ENCODE measurements at regions not wholly inside any gene's neighbourhood (a gene's known extent, or its start where the extent isn't known, plus 50 kb on each side); places are given as distances from the start of the nearest gene placed in this dataset.
"Not testable (repeated sequence)": the region's sequence is repeated elsewhere in the genome, so short reads cannot be mapped to it uniquely, and the experiment has no call there.

- no peak for DNase-seq
These were observed 212.2 kb upstream of the PRR16 start for GRCh38 chr5:120251898-120252297.

DNA sequence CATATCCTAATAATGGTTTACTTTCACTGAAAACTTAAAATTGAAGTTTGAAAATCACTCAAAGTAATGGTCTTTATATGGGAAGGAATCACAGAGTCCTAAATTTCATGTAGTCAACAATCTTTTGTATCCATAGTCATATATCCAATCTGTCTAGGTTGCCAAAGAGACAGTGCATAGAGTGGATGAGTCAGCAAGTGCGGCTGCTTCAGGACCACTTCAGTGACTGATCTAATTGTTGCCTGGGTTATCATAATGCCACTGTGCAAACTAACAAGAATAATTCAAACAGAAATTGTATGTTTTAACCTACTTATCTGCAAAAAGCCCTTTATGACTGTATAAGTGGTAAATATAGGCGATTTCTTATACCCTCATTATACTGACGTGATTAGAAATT, 211.3 kb upstream of the PRR16 start:
- DNase-seq = no peak

DNA sequence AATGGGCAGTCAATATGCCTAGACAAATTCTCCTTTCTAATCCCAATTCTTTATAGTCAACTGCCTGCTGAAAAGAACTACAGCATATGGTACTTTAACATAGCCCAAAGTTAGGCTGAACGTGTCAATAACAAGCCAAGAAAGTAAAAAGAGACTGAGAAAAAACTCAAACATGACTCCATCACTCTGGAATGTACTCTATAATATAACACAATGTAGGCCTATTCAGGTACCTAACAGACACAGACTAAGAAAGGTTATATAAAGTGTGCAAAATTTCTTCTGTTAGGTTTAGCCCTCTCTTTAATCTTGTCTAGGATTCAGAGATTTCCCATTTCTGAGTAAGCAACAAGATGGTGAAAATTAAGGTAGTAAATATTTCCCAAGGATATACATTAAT, 209.7 kb upstream of the PRR16 start:
- DNase-seq = no peak

- DNase-seq = no peak
These were observed 208.9 kb upstream of the PRR16 start for GRCh38 chr5:120255214-120255613.

DNA sequence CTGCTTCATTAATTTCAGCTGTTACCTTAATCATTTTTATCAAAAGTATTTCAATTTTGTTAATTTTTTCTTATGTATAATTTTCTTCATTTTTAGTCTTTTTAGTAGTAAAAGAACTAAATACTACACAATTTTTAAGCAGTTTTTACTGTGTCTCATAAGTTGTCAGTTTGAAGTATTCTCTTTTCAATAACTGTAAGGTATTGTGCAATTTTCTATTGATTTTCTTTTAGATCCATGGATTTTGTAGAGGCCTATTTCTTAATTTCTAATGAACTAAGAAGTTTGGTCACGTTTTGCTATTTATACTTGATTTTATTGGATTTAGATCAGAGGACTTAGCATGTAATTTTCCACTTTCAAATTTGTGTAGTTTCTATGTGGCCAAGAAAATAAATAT, 207.7 kb upstream of the PRR16 start:
- DNase-seq = no peak

GRCh38 chr5:120257358-120257971, 206.6 kb upstream of the PRR16 start:
- DNase-seq = no peak

GRCh38 chr5:120258123-120258522, 206.0 kb upstream of the PRR16 start:
- peak; percentile 3 for DNase-seq

DNA sequence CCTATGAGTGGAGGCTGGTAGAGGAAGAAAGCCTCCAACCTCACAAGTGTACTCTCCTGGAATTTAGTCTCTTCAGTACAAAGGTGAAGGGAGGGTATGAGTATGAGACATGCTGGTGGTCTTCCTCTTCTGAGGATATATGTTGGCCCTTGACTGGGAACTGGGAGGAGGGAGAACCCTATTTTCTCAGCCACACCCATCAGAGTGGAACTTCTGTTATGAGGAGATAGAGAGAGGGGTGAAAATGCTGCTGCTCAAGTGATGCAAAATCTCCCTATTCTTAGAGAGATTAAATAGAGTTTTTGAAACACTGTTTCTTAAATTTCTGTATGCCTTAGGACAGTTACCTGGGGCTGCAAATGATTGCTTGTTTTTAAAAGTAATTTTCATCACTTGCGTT, 203.4 kb upstream of the PRR16 start:
- DNase-seq = no peak

- DNase-seq = no peak
These were observed 193.6 kb upstream of the PRR16 start for GRCh38 chr5:120270498-120270897.

GRCh38 chr5:120293796-120294195, 170.3 kb upstream of the PRR16 start:
- no peak for DNase-seq

- DNase-seq = no peak
These were observed 166.5 kb upstream of the PRR16 start for GRCh38 chr5:120297616-120298015.

DNA sequence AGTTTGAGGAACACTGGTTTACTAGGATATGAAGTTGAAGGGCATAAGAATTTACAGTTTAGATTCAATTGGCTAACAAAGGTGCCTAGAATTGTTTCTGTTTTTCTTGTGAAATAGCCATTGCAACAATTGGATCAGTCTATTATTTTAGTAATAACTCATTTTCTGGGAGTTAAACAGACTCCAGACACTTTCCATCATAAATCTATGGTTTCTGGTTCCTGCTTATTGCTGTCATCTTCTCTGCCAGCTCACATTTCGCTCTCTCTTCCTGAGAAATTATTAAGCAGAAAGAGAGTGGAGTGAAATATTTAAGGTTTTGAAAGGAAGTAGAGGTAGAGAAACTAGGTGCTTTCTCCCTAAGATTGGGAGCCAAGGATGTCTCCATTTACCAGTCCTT, 165.1 kb upstream of the PRR16 start:
- no peak for DNase-seq

DNA sequence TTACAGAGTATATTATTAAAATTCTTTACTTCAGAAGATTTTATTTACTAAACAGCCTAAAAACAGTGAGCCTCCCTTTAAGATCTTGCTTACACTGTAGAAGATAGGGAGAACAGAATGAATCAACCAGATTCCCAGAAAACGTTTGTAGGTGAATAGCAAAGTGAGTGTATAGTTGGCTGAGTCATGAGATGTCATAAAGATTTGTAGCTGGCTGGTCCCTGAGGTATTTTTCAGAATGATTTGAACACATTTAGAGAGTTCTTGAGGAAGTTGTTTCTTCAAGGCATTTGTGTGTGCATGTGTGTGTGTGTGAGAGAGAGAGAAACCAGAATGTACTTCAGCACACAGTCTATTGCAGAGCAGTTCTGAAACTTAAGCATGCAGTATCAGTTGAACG, 159.4 kb upstream of the PRR16 start:
- DNase-seq = no peak

DNA sequence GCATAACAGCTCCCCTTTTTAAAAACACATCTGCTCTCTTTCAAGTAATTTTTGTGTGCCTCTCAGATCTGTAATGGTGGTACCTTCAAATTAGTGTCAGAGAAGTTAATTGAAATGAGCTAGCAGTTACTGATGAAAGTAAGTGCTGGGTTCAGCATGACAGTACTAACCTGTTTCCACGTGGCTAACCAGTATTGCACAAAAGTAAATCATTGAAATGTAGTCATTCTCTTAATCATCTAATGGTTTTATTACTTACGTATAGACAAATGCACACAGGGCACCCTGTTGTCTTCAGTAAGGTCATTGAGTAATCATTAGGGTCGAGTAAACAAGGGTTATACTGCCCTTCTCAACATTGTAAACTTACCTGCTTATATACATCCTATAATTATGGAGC, 157.8 kb upstream of the PRR16 start:
- DNase-seq = no peak

DNA sequence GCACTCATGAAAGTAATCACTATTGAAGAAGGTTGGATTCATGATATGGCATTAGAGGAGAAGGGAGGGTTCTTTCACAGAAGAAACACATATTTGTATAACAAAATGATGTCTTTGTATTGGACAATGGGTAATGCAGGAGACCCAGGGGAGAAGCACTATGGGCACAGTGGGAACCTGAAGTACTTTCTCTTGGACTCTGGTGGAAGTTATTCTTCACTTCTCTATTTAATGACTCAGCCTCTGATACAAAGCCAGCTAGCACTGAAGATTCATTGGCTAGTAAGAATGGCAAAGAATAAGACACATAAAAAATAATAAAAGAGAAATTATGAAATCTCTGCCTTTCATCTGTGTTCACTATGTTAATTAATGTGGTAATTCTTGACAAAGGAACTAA, 149.9 kb upstream of the PRR16 start:
- DNase-seq = no peak

GRCh38 chr5:120320626-120321025, 143.5 kb upstream of the PRR16 start:
- DNase-seq = no peak

DNA sequence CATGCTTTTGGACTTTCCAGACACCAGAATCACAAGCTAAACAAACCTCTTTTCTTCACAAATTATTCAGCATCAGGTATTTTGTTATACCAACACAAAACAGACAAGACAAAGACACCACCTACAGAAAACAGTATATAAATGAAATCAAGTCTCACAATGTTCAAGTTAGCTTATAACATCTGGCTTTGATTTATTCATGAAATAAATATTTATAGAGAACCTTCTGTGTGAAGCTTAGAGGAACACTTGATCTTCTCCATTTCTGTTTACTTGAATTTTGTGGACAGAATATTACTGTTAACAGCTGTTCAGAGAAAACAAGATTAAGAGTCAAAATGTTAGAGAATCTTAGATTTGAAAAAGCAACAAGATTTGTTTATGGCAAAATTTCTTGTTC, 137.4 kb upstream of the PRR16 start:
- no peak for DNase-seq

DNA sequence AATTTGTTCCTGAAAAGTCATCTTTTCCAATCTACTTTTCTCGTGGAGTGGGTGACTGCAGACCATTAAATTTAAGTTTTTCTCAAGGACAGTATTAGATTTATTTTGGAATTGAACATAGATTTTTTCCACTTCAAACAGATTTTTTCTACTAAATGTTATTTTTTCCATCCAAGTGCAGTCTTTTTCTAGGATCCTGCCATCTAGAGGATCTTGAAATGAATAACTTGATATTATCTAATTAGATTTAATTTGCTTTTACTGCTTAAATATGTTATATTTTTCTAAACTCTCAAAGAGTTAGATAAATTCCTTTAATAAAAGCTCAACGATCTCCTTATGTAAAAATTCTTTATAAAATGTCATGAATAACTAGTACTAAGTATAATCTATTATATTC, 136.9 kb upstream of the PRR16 start:
- no peak for DNase-seq

GRCh38 chr5:120329095-120329494, 135.0 kb upstream of the PRR16 start:
- no peak for DNase-seq

DNA sequence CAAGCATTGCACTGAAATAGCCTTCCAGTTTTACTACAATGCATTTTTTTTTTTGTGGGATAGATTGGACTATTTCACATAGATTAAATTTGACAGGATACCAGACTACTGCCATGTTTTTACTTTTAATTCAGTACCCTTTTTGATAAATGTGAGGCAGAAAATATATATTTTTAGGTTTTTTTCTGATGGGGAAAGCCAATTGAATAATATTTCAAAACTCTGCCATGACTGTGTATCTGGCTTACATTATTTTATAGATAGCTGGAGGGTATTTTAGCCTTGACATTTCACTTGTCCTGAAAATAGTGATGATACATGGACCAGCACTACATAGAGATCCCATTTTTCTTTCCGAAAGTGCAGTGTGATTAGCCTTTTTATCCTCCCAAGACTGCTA, 133.5 kb upstream of the PRR16 start:
- no peak for DNase-seq

DNA sequence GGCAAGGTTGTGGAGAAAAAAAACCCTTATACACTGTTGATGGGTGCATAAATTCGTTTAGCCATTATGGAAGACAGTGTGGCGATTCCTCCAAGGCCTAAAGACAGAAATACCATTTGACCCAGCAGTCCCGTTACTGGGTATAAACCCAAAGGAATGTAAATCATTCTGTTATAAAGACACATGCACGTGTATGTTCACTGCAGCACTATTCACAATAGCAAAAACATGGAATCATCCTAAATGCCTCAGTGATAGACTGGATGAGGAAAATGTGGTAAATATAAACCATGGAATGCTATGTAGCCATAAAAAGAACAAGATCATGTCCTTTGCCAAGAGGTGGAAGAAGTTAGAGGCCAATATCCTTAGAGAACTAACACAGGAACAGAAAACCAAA, 119.9 kb upstream of the PRR16 start:
- no peak for DNase-seq

- no peak for DNase-seq
These were observed 118.2 kb upstream of the PRR16 start for GRCh38 chr5:120345947-120346346.

DNA sequence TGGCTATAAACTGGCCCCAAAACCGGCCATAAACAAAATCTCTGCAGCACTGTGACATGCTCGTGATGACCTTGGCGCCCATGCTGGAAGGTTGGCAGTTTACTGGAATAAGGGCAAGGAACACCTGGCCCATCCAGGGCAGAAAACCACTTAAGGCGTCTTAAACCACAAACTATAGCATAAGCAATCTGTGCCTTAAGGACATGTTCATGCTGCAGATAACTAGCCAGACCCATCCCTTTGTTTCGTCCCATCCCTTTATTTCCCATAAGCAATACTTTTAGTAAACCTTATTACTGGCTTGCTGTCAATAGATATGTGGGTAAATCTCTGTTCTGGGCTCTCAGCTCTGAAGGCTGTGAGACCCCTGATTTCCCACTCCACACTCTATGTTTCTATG, 113.0 kb upstream of the PRR16 start:
- not testable (repeated sequence) for DNase-seq

- no peak for DNase-seq
These were observed 110.0 kb upstream of the PRR16 start for GRCh38 chr5:120354126-120354525.

DNA sequence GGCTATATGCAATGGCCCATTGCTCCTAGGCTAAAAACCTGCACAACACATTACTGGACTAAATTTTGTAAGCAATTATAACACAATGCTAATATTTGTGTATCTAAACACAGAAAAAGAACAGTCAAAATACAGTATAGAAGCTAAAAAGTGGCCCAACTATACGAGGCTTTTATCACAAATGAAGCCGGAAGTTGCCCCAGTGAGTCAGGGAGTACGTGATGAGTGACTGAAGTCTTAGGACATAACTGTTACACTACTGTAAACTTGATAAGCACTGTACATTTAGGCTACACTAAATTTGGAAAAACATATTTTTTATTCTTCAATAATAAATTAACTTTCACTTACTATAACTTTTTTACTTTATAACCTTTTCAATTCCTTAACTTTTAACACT, 105.2 kb upstream of the PRR16 start:
- DNase-seq = no peak

GRCh38 chr5:120361941-120362340, 102.2 kb upstream of the PRR16 start:
- no peak for DNase-seq
